A549 (cell line): ENCODE measurements at regions not wholly inside any gene's neighbourhood (a gene's known extent, or its start where the extent isn't known, plus 50 kb on each side); places are given as distances from the start of the nearest gene placed in this dataset.

Experiments used
- ATAC-seq, 2 experiments: fragments of 200-7000 bp in 1 of 2; fragments of >200 bp in 1 of 2; cut with Nextera tagmentation in 1 of 2; cut with Tn5 transposase in 1 of 2; 3 replicates each; pipeline versions ENCODE4 v1.8.0 to v1.9.1; 2018 to 2020; ENCODE audit warnings: mild to moderate bottlenecking in 1 of 2, moderate library complexity in 1 of 2
- CTCF ChIA-PET: fragments of 300-600 bp; sonication (Branson Sonifier 250); formaldehyde crosslinking; extraction: SDS; loops from one replicate; lab custom pipeline; 2021; ENCODE audit warnings: antibody characterized with exemption, inconsistent platforms; lab: Yijun Ruan, JAX
- POLR2A ChIA-PET: fragments of 350-600 bp; formaldehyde crosslinking; extraction: SDS; loops from one replicate; lab custom pipeline; 2021; ENCODE audit warnings: antibody characterized with exemption, inconsistent platforms; lab: Yijun Ruan, JAX
- DNase-seq, 2 experiments: peaks; one replicate each; pipeline versions ENCODE4 v3.0.0 to v3.0.0-alpha.2; 2011 to 2016; ENCODE audit warnings: low read depth in 1 of 2, low spot score in 1 of 2
- FAIRE-seq: peaks from 2 replicates; lab custom pipeline; 2011; peaks lifted over from hg19 to GRCh38; lab: Jason Lieb, UNC
- H3K27ac ChIP-seq, 2 experiments: fragments of >200 bp; sonication (Bioruptor Twin); formaldehyde crosslinking; 3 replicates each; pipeline ENCODE4 v1.5.1; 2016 to 2017
- H3K4me1 ChIP-seq: fragments of >200 bp; sonication (Bioruptor Twin); formaldehyde crosslinking; 3 replicates; pipeline ENCODE4 v1.6.1; 2016
- H3K4me2 ChIP-seq: fragments of >200 bp; sonication (Bioruptor Twin); formaldehyde crosslinking; 3 replicates; pipeline ENCODE4 v1.6.1; 2016
- H3K4me3 ChIP-seq: fragments of >200 bp; sonication (Bioruptor Twin); formaldehyde crosslinking; 3 replicates; pipeline ENCODE4 v1.5.1; 2016
- H3K9me3 ChIP-seq: fragments of >200 bp; sonication (Bioruptor Twin); formaldehyde crosslinking; 3 replicates; pipeline ENCODE4 v1.6.1; 2016
- CBX8 ChIP-seq: fragments of 200-600 bp; sonication (generic); IDR thresholded peaks from 2 replicates; pipeline ENCODE4 v1.6.1; 2016
- EHMT2 ChIP-seq: fragments of 200-600 bp; sonication (generic); IDR thresholded peaks from 2 replicates; pipeline ENCODE4 v1.6.1; 2016; ENCODE audit warnings: antibody characterized with exemption, low read depth, mild to moderate bottlenecking, moderate library complexity
- ESRRA ChIP-seq: fragments of 150-350 bp; IDR thresholded peaks from 2 replicates; pipeline ENCODE4 v1.6.1; 2014; ENCODE audit warnings: mild to moderate bottlenecking, low read length, borderline replicate concordance
- HOXB5 ChIP-seq: fragments of 250-450 bp; sonication (Bioruptor Pico); IDR thresholded peaks from 2 replicates; pipeline ENCODE4 v1.5.0; 2020; ENCODE audit warnings: mild to moderate bottlenecking, moderate library complexity
- JUN ChIP-seq, 2 experiments: fragments of >200 bp; sonication (Bioruptor Twin); formaldehyde crosslinking; IDR thresholded peaks; 2 replicates in 1 of 2; 3 replicates in 1 of 2; pipeline ENCODE4 v1.6.1; 2016 to 2017
- JUNB ChIP-seq: fragments of >200 bp; sonication (Bioruptor Twin); formaldehyde crosslinking; IDR thresholded peaks from 2 replicates; pipeline ENCODE4 v1.6.1; 2016
- MAFK ChIP-seq: fragments of 450-650 bp; IDR thresholded peaks from 2 replicates; pipeline ENCODE4 v1.6.1; 2014; ENCODE audit not compliant: partially characterized antibody
- MYC ChIP-seq: IDR thresholded peaks from 2 replicates; pipeline ENCODE4 v1.6.1; 2012; ENCODE audit warnings: mild to moderate bottlenecking, inconsistent platforms, low read length, improper control_type of control experiment, borderline replicate concordance
- NFE2L2 ChIP-seq: fragments of 150-350 bp; conservative IDR thresholded peaks from 2 replicates; pipeline ENCODE4 v1.6.1; 2014; ENCODE audit warnings: low read length
- NPAS2 ChIP-seq: fragments of 250-450 bp; sonication (Bioruptor Pico); IDR thresholded peaks from 2 replicates; pipeline ENCODE4 v1.8.0; 2022; ENCODE audit warnings: mild to moderate bottlenecking, moderate library complexity, borderline replicate concordance
- POLR2A ChIP-seq: IDR thresholded peaks from 2 replicates; pipeline ENCODE4 v1.6.1; 2012; ENCODE audit warnings: mild to moderate bottlenecking, low read length
- POLR2AphosphoS2 ChIP-seq: conservative IDR thresholded peaks from 2 replicates; pipeline ENCODE4 v1.6.1; 2012; ENCODE audit warnings: low read length, improper control_type of control experiment, inconsistent platforms
- RAD21 ChIP-seq, 2 experiments: fragments of >200 bp in 1 of 2; sonication (Bioruptor Twin) in 1 of 2; formaldehyde crosslinking in 1 of 2; IDR thresholded peaks in 1 of 2; conservative IDR thresholded peaks in 1 of 2; 2 replicates in 1 of 2; 3 replicates in 1 of 2; pipeline ENCODE4 v1.6.1; 2012 to 2018; ENCODE audit warnings: inconsistent platforms in 1 of 2
- RCOR1 ChIP-seq: fragments of 150-350 bp; IDR thresholded peaks from 2 replicates; pipeline ENCODE4 v1.6.1; 2014; ENCODE audit warnings: antibody characterized with exemption, low read length, low read depth
- TFCP2L1 ChIP-seq: fragments of 250-450 bp; sonication (Bioruptor Pico); IDR thresholded peaks from 2 replicates; pipeline ENCODE4 v1.5.0; 2021; ENCODE audit warnings: mild to moderate bottlenecking
- TP53 ChIP-seq: fragments of 250-450 bp; sonication (Bioruptor Pico); IDR thresholded peaks from 2 replicates; pipeline ENCODE4 v1.5.0; 2021; ENCODE audit warnings: mild to moderate bottlenecking, moderate library complexity
- ZFP36 ChIP-seq: fragments of 450-650 bp; IDR thresholded peaks from 2 replicates; pipeline ENCODE4 v1.6.1; 2014; ENCODE audit warnings: borderline replicate concordance; ENCODE audit not compliant: partially characterized antibody
- WGBS: methylation state at CpG from one replicate; pipeline ENCODE4 v1.1.6; 2017; ENCODE audit errors: missing lambda C conversion rate; 5-methylcytosine and 5-hydroxymethylcytosine counted together
- TF ChIP-seq, protein P1 (sequence below): fragments of >200 bp; sonication (Bioruptor Twin); formaldehyde crosslinking; IDR thresholded peaks from 3 replicates; pipeline ENCODE4 v1.6.1; 2016
- TF ChIP-seq, protein P2 (sequence below): fragments of 150-350 bp; IDR thresholded peaks from 2 replicates; pipeline ENCODE4 v1.6.1; 2014; ENCODE audit warnings: low read depth, mild to moderate bottlenecking, low read length
- TF ChIP-seq, protein P3 (sequence below): IDR thresholded peaks from 2 replicates; pipeline ENCODE4 v1.6.1; 2012
- TF ChIP-seq, protein P4 (sequence below): fragments of >200 bp; sonication (Bioruptor Twin); formaldehyde crosslinking; IDR thresholded peaks from 3 replicates; pipeline ENCODE4 v1.5.1; 2016
- TF ChIP-seq, protein P5 (sequence below): IDR thresholded peaks from 2 replicates; pipeline ENCODE4 v1.6.1; 2012
- TF ChIP-seq, protein P6 (sequence below): fragments of 250-450 bp; sonication (Bioruptor Pico); IDR thresholded peaks from 2 replicates; pipeline ENCODE4 v1.5.0; 2021; ENCODE audit warnings: mild to moderate bottlenecking, moderate library complexity, borderline replicate concordance

DNA sequence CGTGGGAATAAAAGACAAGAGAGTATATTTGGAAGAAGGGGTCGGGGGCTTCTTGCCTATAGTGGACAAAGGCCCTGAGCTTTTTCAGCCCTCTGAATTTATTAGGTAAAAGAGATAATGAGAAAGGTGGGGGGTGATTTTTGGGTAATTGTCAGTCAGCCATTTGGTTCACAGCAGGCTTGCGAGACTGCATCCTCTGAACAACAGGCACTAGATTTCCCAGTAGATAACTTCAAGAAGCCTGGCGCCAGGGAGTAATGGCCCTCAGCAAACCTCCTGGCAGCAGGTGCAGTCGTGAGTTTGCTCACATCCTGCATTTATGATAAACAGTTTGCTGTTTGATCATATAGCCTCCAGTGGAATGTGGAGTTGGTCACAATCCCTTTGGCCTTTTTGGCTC, 609.0 kb downstream of the DHX35 start:
- Histone ChIP-seq H3K4me1 (no peaks in the 10 kb centered on the region), H3K4me2 (no peak overlapping the region), H3K27ac (no peak overlapping the region), H3K9me3 (no peaks in the 10 kb centered on the region), H3K4me3 (no peak overlapping the region)
- WGBS = 18% methylated on average over 5 of the region's 5 CpGs
- ChIA-PET CTCF (no interaction called here), POLR2A (no interaction called here)
- ATAC-seq (no peak), FAIRE-seq (no peak), DNase-seq (no peak)
- TF ChIP-seq MYC = no peak
- TF ChIP-seq, protein P1, sequence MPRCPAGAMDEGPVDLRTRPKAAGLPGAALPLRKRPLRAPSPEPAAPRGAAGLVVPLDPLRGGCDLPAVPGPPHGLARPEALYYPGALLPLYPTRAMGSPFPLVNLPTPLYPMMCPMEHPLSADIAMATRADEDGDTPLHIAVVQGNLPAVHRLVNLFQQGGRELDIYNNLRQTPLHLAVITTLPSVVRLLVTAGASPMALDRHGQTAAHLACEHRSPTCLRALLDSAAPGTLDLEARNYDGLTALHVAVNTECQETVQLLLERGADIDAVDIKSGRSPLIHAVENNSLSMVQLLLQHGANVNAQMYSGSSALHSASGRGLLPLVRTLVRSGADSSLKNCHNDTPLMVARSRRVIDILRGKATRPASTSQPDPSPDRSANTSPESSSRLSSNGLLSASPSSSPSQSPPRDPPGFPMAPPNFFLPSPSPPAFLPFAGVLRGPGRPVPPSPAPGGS = no peak
- TF ChIP-seq, protein P2, sequence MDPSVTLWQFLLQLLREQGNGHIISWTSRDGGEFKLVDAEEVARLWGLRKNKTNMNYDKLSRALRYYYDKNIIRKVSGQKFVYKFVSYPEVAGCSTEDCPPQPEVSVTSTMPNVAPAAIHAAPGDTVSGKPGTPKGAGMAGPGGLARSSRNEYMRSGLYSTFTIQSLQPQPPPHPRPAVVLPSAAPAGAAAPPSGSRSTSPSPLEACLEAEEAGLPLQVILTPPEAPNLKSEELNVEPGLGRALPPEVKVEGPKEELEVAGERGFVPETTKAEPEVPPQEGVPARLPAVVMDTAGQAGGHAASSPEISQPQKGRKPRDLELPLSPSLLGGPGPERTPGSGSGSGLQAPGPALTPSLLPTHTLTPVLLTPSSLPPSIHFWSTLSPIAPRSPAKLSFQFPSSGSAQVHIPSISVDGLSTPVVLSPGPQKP = no peak
- no peak for TF ChIP-seq TP53
- TF ChIP-seq MAFK = no peak

DNA sequence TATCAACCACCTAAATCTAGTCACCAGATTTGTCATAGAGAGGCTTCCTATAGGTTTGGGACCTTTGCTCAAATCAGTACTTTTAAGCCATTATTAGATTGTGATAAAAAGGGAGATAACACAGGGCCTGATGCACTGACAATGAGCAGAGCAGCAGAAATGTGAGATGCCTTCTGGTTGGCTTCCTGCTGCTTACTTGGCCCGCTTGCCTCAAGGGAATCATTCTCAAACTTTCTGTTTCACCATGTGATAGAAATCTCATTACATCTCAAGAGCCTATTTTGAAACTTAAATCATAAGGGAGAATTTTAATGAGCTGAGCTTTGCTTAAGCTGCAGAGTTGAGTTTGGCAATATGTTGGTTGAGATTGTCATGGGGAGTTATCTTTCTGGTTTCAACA, 606.0 kb downstream of the DHX35 start:
- no peak for ATAC-seq
- POLR2A ChIA-PET = no interaction called here
- Histone ChIP-seq H3K4me1 (no peaks in the 10 kb centered on the region), H3K4me3 (no peak overlapping the region)
- WGBS = 0% methylated on average over 1 of the region's 1 CpG
- CTCF ChIA-PET = no interaction called here
- no peak for FAIRE-seq
- DNase-seq = no peak
- TF ChIP-seq HOXB5 (CRISPR knock-in tag) = no peak
- TF ChIP-seq JUNB = no peak
- no peak for TF ChIP-seq JUN (IDR thresholded peaks at IDR 0.05)
- no peak for TF ChIP-seq ZFP36
- TF ChIP-seq NFE2L2 = no peak
- TF ChIP-seq, protein P3, sequence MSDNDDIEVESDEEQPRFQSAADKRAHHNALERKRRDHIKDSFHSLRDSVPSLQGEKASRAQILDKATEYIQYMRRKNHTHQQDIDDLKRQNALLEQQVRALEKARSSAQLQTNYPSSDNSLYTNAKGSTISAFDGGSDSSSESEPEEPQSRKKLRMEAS = no peak
- TF ChIP-seq POLR2AphosphoS2 = no peak
- no peak for TF ChIP-seq MAFK
- TF ChIP-seq ESRRA = no peak
- TF ChIP-seq TFCP2L1 (CRISPR knock-in tag) = no peak
- no peak for TF ChIP-seq RCOR1
- TF ChIP-seq NPAS2 = no peak
- TF ChIP-seq EHMT2 = no peak
- no peak for TF ChIP-seq RAD21 (conservative IDR thresholded peaks at IDR 0.05 in 1 of 2, IDR thresholded peaks at IDR 0.05 in 1 of 2)
- TF ChIP-seq POLR2A = no peak
- TF ChIP-seq CBX8 = no peak
- TF ChIP-seq, protein P4, sequence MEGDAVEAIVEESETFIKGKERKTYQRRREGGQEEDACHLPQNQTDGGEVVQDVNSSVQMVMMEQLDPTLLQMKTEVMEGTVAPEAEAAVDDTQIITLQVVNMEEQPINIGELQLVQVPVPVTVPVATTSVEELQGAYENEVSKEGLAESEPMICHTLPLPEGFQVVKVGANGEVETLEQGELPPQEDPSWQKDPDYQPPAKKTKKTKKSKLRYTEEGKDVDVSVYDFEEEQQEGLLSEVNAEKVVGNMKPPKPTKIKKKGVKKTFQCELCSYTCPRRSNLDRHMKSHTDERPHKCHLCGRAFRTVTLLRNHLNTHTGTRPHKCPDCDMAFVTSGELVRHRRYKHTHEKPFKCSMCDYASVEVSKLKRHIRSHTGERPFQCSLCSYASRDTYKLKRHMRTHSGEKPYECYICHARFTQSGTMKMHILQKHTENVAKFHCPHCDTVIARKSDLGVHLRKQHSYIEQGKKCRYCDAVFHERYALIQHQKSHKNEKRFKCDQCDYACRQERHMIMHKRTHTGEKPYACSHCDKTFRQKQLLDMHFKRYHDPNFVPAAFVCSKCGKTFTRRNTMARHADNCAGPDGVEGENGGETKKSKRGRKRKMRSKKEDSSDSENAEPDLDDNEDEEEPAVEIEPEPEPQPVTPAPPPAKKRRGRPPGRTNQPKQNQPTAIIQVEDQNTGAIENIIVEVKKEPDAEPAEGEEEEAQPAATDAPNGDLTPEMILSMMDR = no peak
- no peak for TF ChIP-seq MYC
- TF ChIP-seq, protein P5, sequence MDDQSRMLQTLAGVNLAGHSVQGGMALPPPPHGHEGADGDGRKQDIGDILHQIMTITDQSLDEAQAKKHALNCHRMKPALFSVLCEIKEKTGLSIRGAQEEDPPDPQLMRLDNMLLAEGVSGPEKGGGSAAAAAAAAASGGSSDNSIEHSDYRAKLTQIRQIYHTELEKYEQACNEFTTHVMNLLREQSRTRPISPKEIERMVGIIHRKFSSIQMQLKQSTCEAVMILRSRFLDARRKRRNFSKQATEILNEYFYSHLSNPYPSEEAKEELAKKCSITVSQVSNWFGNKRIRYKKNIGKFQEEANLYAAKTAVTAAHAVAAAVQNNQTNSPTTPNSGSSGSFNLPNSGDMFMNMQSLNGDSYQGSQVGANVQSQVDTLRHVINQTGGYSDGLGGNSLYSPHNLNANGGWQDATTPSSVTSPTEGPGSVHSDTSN = no peak
- TF ChIP-seq, protein P6, sequence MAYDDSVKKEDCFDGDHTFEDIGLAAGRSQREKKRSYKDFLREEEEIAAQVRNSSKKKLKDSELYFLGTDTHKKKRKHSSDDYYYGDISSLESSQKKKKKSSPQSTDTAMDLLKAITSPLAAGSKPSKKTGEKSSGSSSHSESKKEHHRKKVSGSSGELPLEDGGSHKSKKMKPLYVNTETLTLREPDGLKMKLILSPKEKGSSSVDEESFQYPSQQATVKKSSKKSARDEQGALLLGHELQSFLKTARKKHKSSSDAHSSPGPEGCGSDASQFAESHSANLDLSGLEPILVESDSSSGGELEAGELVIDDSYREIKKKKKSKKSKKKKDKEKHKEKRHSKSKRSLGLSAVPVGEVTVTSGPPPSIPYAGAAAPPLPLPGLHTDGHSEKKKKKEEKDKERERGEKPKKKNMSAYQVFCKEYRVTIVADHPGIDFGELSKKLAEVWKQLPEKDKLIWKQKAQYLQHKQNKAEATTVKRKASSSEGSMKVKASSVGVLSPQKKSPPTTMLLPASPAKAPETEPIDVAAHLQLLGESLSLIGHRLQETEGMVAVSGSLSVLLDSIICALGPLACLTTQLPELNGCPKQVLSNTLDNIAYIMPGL (CRISPR knock-in tag) = no peak
- TF ChIP-seq, all 56 proteins: peak for 0
- Histone ChIP-seq H3K27ac (no peak overlapping the region), H3K9me3 (no peaks in the 10 kb centered on the region), H3K4me2 (no peak overlapping the region)
